Ishikawa (cell line): ENCODE measurements at regions not wholly inside any gene's neighbourhood (a gene's known extent, or its start where the extent isn't known, plus 50 kb on each side); places are given as distances from the start of the nearest gene placed in this dataset.

Source experiments
- EP300 ChIP-seq: IDR thresholded peaks from 2 replicates; pipeline ENCODE4 v1.6.1; 2012; ENCODE audit warnings: borderline replicate concordance
- MAX ChIP-seq: IDR thresholded peaks from 2 replicates; pipeline ENCODE4 v1.6.1; 2012
- RAD21 ChIP-seq: IDR thresholded peaks from 2 replicates; pipeline ENCODE4 v1.6.1; 2012; ENCODE audit warnings: low read depth
- TAF1 ChIP-seq: IDR thresholded peaks from 2 replicates; pipeline ENCODE4 v1.6.1; 2012; ENCODE audit warnings: low read depth, mild to moderate bottlenecking
- YY1 ChIP-seq: IDR thresholded peaks from 2 replicates; pipeline ENCODE4 v1.6.1; 2012; ENCODE audit warnings: low read depth
- TF ChIP-seq, protein P1 (sequence below): IDR thresholded peaks from 2 replicates; pipeline ENCODE4 v1.6.1; 2012; ENCODE audit warnings: low read depth, mild to moderate bottlenecking

- TF ChIP-seq TAF1 (no peak), EP300 (no peak), MAX (no peak), RAD21 (no peak), YY1 (no peak)
- TF ChIP-seq, protein P1, sequence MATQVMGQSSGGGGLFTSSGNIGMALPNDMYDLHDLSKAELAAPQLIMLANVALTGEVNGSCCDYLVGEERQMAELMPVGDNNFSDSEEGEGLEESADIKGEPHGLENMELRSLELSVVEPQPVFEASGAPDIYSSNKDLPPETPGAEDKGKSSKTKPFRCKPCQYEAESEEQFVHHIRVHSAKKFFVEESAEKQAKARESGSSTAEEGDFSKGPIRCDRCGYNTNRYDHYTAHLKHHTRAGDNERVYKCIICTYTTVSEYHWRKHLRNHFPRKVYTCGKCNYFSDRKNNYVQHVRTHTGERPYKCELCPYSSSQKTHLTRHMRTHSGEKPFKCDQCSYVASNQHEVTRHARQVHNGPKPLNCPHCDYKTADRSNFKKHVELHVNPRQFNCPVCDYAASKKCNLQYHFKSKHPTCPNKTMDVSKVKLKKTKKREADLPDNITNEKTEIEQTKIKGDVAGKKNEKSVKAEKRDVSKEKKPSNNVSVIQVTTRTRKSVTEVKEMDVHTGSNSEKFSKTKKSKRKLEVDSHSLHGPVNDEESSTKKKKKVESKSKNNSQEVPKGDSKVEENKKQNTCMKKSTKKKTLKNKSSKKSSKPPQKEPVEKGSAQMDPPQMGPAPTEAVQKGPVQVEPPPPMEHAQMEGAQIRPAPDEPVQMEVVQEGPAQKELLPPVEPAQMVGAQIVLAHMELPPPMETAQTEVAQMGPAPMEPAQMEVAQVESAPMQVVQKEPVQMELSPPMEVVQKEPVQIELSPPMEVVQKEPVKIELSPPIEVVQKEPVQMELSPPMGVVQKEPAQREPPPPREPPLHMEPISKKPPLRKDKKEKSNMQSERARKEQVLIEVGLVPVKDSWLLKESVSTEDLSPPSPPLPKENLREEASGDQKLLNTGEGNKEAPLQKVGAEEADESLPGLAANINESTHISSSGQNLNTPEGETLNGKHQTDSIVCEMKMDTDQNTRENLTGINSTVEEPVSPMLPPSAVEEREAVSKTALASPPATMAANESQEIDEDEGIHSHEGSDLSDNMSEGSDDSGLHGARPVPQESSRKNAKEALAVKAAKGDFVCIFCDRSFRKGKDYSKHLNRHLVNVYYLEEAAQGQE = no peak
These were observed 155.1 kb upstream of the NTRK2 start for GRCh38 chr9:84514421-84514820.
